Prostate gland (tissue), 2 donors: ENCODE measurements at regions not wholly inside any gene's neighbourhood (a gene's known extent, or its start where the extent isn't known, plus 50 kb on each side); places are given as distances from the start of the nearest gene placed in this dataset.

Experiments
- DNase-seq: peaks from one replicate; pipeline ENCODE4 v3.0.0-alpha.2; 2019; ENCODE audit warnings: low spot score
- H3K27ac ChIP-seq, 2 donors: fragments of 200-600 bp; sonication (generic); 2 replicates each; pipeline ENCODE4 v1.5.1; 2017 to 2019
- H3K27me3 ChIP-seq: fragments of 200-600 bp; sonication (generic); replicated peaks from 2 replicates; pipeline ENCODE4 v1.5.1; 2019; ENCODE audit not compliant: insufficient read depth
- H3K36me3 ChIP-seq, 2 donors: fragments of 200-600 bp; sonication (generic); 1 replicate in 1 of 2; 2 replicates in 1 of 2; pipeline versions ENCODE4 v1.5.1 to v1.8.1; 2017 to 2019
- H3K4me1 ChIP-seq: fragments of 200-600 bp; sonication (generic); replicated peaks from 2 replicates; pipeline ENCODE4 v1.5.1; 2019
- H3K4me3 ChIP-seq, 2 donors: fragments of 200-600 bp; sonication (generic); 2 replicates each; pipeline ENCODE4 v1.5.1; 2017 to 2019
- H3K9me3 ChIP-seq: fragments of 200-600 bp; sonication (generic); 2 replicates; pipeline ENCODE4 v1.5.1; 2017
- POLR2A ChIP-seq: fragments of 450-650 bp; IDR thresholded peaks from one replicate; pipeline ENCODE4 v1.6.1; 2016; ENCODE audit warnings: antibody characterized with exemption, mild to moderate bottlenecking
- POLR2AphosphoS5 ChIP-seq: sonication (generic); formaldehyde crosslinking; IDR thresholded peaks from one replicate; pipeline ENCODE4 v1.6.1; 2017; ENCODE audit warnings: antibody characterized with exemption
- WGBS: methylation state at CpG from one replicate; pipeline ENCODE4 v1.1.5; 2018; 5-methylcytosine and 5-hydroxymethylcytosine counted together
- intact Hi-C: fragments of 100-400 bp; cut with DNase I; formaldehyde crosslinking; loops from one replicate; pipeline ENCODE4 v1.14.2; 2022
- TF ChIP-seq, protein P1 (sequence below), 4 experiments: fragments of 200-600 bp in 2 of 4; fragments of 450-650 bp in 2 of 4; sonication (generic) in 2 of 4; IDR thresholded peaks; 1 replicate in 3 of 4; 2 replicates in 1 of 4; pipeline ENCODE4 v1.5.1; 2016 to 2019; ENCODE audit warnings: antibody characterized with exemption in 4 of 4, mild to moderate bottlenecking in 2 of 4, moderate library complexity in 2 of 4

DNA sequence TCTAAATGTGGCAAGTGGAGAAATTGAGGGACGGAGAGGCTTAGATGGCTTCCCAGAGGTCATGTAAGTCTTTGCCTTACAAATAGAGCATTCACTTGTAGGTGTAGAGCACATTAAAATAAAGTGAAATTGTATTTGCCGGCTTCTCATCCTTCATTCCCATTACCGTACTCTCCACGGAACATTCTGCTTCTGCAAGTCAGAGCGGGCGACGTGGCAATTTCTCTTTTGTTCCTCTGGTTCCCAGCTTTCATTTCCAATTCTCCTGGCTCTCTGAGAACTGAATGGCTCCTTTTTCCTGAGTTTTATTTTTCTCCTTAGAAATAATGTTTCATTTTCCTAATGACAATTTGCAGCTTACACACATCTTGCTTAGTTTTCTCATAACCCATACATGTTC, 51.3 kb upstream of the PFKP start:
- intact Hi-C loops, result no loop called here
- TF ChIP-seq POLR2AphosphoS5, result no peak
- no peak for TF ChIP-seq POLR2A
- TF ChIP-seq, protein P1, sequence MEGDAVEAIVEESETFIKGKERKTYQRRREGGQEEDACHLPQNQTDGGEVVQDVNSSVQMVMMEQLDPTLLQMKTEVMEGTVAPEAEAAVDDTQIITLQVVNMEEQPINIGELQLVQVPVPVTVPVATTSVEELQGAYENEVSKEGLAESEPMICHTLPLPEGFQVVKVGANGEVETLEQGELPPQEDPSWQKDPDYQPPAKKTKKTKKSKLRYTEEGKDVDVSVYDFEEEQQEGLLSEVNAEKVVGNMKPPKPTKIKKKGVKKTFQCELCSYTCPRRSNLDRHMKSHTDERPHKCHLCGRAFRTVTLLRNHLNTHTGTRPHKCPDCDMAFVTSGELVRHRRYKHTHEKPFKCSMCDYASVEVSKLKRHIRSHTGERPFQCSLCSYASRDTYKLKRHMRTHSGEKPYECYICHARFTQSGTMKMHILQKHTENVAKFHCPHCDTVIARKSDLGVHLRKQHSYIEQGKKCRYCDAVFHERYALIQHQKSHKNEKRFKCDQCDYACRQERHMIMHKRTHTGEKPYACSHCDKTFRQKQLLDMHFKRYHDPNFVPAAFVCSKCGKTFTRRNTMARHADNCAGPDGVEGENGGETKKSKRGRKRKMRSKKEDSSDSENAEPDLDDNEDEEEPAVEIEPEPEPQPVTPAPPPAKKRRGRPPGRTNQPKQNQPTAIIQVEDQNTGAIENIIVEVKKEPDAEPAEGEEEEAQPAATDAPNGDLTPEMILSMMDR (IDR thresholded peaks at IDR 0.05), result no peak
- Histone ChIP-seq H3K4me1 (no peaks in the 10 kb centered on the region), H3K9me3 (no peaks in the 10 kb centered on the region), H3K36me3 (no peaks in the 10 kb centered on the region), H3K4me3 (no peak overlapping the region), H3K27ac (no peak overlapping the region), H3K27me3 (no peaks in the 10 kb centered on the region)
- no peak for DNase-seq
- 65% methylated on average over 7 of the region's 7 CpGs for WGBS

DNA sequence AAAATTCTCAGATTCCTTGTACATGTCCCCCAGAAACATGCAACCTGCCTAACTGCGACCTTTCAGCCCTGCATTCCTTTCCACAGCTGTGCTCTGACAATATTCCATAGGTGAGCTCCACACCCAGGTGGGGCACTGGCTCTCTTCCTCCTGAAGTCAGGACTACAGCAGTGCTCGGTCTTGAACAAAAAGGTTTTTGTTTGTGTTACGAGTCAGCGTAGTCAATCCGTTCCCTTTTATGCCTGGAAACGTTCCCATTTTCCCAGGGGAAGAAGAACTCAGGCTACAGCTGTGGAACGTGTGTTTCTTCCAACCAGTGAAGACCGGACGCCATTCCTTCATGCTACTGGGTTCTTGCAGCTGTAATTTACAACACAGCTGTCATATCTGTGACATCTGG, 52.4 kb upstream of the PFKP start:
- Histone ChIP-seq H3K27me3 (no peaks in the 10 kb centered on the region), H3K27ac (no peak overlapping the region), H3K9me3 (no peaks in the 10 kb centered on the region), H3K4me1 (no peaks in the 10 kb centered on the region), H3K36me3 (no peaks in the 10 kb centered on the region), H3K4me3 (no peak overlapping the region)
- peak; percentile 36 for DNase-seq
- intact Hi-C loops, result no loop called here
- TF ChIP-seq, protein P1 (IDR thresholded peaks at IDR 0.05), result no peak
- peak; percentile 42 for TF ChIP-seq POLR2AphosphoS5
- TF ChIP-seq POLR2A, result no peak
- WGBS, result 11% methylated on average over 9 of the region's 9 CpGs

DNA sequence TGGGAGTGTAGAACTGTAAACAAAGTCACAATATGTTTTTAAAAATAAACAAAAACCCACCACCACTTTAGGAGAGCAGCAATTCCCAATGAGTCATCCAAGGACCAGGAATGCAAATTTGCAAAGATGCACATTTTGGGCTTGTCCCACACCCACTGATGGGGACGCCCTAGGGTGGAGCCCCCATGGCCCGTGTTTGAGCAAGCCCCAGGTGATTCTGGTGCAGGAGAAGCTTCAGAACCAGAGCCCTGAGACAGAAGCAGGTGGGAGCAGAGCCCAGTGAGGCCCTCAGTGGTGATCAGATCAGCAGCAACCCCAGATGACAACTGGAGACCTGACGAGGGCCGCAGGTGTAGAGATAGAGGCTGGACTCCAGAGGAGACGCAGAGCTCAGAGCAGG, 55.1 kb upstream of the PFKP start:
- H3K27me3 ChIP-seq, result no peaks in the 10 kb centered on the region
- no peak for TF ChIP-seq POLR2A
- no peak for TF ChIP-seq POLR2AphosphoS5
- TF ChIP-seq, protein P1 (IDR thresholded peaks at IDR 0.05), result no peak
- no peaks in the 10 kb centered on the region for H3K4me1 ChIP-seq
- DNase-seq, result no peak
- H3K36me3 ChIP-seq, result no peaks in the 10 kb centered on the region
- H3K9me3 ChIP-seq, result no peaks in the 10 kb centered on the region
- intact Hi-C loops, result no loop called here
- no peak overlapping the region for H3K4me3 ChIP-seq
- H3K27ac ChIP-seq, result no peak overlapping the region
- 91% methylated on average over 5 of the region's 5 CpGs for WGBS

DNA sequence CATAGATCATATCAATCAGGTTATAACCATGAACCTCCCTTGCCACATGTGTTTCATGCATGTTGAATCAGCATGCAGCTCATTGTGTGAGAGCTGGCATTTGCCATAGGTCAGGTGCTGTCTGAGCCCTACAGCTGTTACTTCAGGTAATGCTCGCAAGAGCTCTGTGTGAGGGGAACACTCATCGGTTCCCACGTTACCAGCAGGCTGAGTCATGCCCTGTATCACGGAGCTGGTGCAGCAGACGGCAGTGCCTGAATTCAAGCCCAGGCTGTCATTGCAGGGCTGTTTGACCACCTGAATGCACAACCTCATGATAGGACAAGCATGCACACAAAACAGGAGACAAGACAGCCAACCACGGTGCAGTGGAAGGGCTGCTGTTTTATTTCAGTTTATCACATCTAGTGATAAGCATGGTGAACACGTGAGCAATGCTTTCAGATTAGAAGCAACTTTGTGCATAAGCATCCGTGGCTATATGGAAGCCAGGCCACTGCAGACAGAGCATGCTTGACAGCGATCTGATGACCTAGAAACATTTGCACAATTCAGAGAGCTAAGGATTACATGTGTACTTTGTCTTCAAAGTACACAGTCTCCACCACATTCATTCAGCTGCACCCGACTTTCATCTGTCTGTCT, 56.4 kb upstream of the PFKP start:
- no peaks in the 10 kb centered on the region for H3K36me3 ChIP-seq
- H3K4me1 ChIP-seq, result no peaks in the 10 kb centered on the region
- H3K27me3 ChIP-seq, result no peaks in the 10 kb centered on the region
- intact Hi-C loops, result no loop called here
- WGBS, result 50% methylated on average over 10 of the region's 10 CpGs
- DNase-seq, result no peak
- peak overlapping the region in 1 of 2 donors; percentile 59 for H3K27ac ChIP-seq
- TF ChIP-seq POLR2A (no peak), POLR2AphosphoS5 (no peak)
- TF ChIP-seq, protein P1 (IDR thresholded peaks at IDR 0.05), result no peak
- H3K4me3 ChIP-seq, result no peak overlapping the region
- H3K9me3 ChIP-seq, result no peaks in the 10 kb centered on the region

DNA sequence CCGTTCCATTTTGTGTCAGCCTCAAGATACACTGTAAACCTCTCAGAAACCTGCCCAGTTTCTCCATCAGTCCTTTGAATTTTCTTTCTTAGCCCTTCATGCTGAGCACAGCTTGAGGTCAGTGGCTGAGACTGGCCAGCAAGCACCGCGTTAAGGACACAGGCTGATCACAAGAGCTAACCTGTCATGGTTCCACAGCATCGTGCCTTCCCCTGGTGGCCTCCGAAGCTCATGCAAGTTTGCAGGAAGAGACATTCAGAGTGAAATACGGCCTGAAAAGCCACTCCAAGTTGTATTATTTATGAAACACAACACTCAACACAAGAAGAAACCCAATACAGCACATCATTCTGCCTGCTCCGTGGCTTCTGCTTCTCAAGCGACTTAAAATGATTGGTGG, 57.0 kb upstream of the PFKP start:
- DNase-seq, result no peak
- Histone ChIP-seq H3K27ac (peak overlapping the region in 1 of 2 donors; percentile 59), H3K4me3 (no peak overlapping the region), H3K27me3 (no peaks in the 10 kb centered on the region), H3K4me1 (no peaks in the 10 kb centered on the region), H3K36me3 (no peaks in the 10 kb centered on the region), H3K9me3 (no peaks in the 10 kb centered on the region)
- WGBS, result 80% methylated on average over 8 of the region's 8 CpGs
- peak; percentile 1 for TF ChIP-seq POLR2AphosphoS5
- TF ChIP-seq POLR2A, result no peak
- intact Hi-C loops, result no loop called here
